GM21367 (cell line): ENCODE measurements at regions not wholly inside any gene's neighbourhood (a gene's known extent, or its start where the extent isn't known, plus 50 kb on each side); places are given as distances from the start of the nearest gene placed in this dataset.
"Not testable (repeated sequence)": the region's sequence is repeated elsewhere in the genome, so short reads cannot be mapped to it uniquely, and the experiment has no call there.

Source experiments
- ATAC-seq: cut with Tn5 transposase; IDR thresholded peaks from one replicate; pipeline ENCODE4 v1.9.1; 2021; ENCODE audit not compliant: unreplicated experiment

GRCh38 chr2:7516484-7517063, 599.4 kb downstream of the RNF144A start:
- ATAC-seq: no peak

GRCh38 chr2:7517088-7517487, 599.9 kb downstream of the RNF144A start:
- ATAC-seq: no peak

GRCh38 chr2:7517851-7518250, 600.6 kb downstream of the RNF144A start:
- no peak for ATAC-seq

GRCh38 chr2:7523481-7524120, 606.4 kb downstream of the RNF144A start:
- ATAC-seq: no peak

GRCh38 chr2:7524195-7524594, 607.0 kb downstream of the RNF144A start:
- no peak for ATAC-seq

GRCh38 chr2:7525746-7526145, 608.5 kb downstream of the RNF144A start:
- ATAC-seq: no peak

- no peak for ATAC-seq
Observed at GRCh38 chr2:7527165-7527722, 610.0 kb downstream of the RNF144A start.

GRCh38 chr2:7530001-7530400, 612.8 kb downstream of the RNF144A start:
- ATAC-seq: no peak

GRCh38 chr2:7539077-7539476, 621.9 kb downstream of the RNF144A start:
- ATAC-seq: no peak

- ATAC-seq: no peak
Observed at GRCh38 chr2:7539760-7540159, 622.5 kb downstream of the RNF144A start.

GRCh38 chr2:7552825-7553570, 635.8 kb downstream of the RNF144A start:
- ATAC-seq: no peak

- no peak for ATAC-seq
Observed at GRCh38 chr2:7555260-7555659, 638.0 kb downstream of the RNF144A start.

GRCh38 chr2:7557376-7557775, 640.2 kb downstream of the RNF144A start:
- no peak for ATAC-seq

- no peak for ATAC-seq
Observed at GRCh38 chr2:7559791-7560190, 642.6 kb downstream of the RNF144A start.

GRCh38 chr2:7566382-7566881, 649.2 kb downstream of the RNF144A start:
- no peak for ATAC-seq

GRCh38 chr2:7567116-7567515, 649.9 kb downstream of the RNF144A start:
- ATAC-seq: not testable (repeated sequence)

GRCh38 chr2:7567646-7568045, 650.4 kb downstream of the RNF144A start:
- no peak for ATAC-seq

- no peak for ATAC-seq
Observed at GRCh38 chr2:7570247-7570646, 653.0 kb downstream of the RNF144A start.

- no peak for ATAC-seq
Observed at GRCh38 chr2:7571701-7572100, 654.5 kb downstream of the RNF144A start.

- ATAC-seq: no peak
Observed at GRCh38 chr2:7572450-7572849, 655.2 kb downstream of the RNF144A start.

GRCh38 chr2:7573166-7573825, 656.1 kb downstream of the RNF144A start:
- ATAC-seq: no peak
